Testis (tissue), 2 donors: ENCODE measurements at regions not wholly inside any gene's neighbourhood (a gene's known extent, or its start where the extent isn't known, plus 50 kb on each side); places are given as distances from the start of the nearest gene placed in this dataset.

Experiments used
- CTCF ChIP-seq, 3 experiments: fragments of 450-650 bp in 2 of 3; fragments of 200-600 bp in 1 of 3; sonication (generic) in 1 of 3; IDR thresholded peaks; one replicate each; pipeline ENCODE4 v1.5.1; 2016 to 2019; ENCODE audit warnings: antibody characterized with exemption in 3 of 3, mild to moderate bottlenecking in 2 of 3, moderate library complexity in 1 of 3
- POLR2A ChIP-seq: fragments of 450-650 bp; IDR thresholded peaks from one replicate; pipeline ENCODE4 v1.6.1; 2017; ENCODE audit warnings: antibody characterized with exemption, mild to moderate bottlenecking, moderate library complexity

GRCh38 chr3:74423867-74424266 lies 190.6 kb downstream of the CNTN3 start:
- TF ChIP-seq CTCF (IDR thresholded peaks at IDR 0.05) (no peak), POLR2A (no peak)
